PC-9 (cell line): ENCODE measurements at regions not wholly inside any gene's neighbourhood (a gene's known extent, or its start where the extent isn't known, plus 50 kb on each side); places are given as distances from the start of the nearest gene placed in this dataset.
"Not testable (repeated sequence)": the region's sequence is repeated elsewhere in the genome, so short reads cannot be mapped to it uniquely, and the experiment has no call there.

Experiments
- BruUV-seq: library from RNA; stranded (reverse); fragments of 400-500 nt; replicated peaks from 2 replicates; lab custom pipeline; 2021; lab: Mats Ljungman, UMichigan
- CTCF ChIA-PET: fragments of 300-600 bp; sonication (Branson Sonifier 250); formaldehyde crosslinking; loops from one replicate; lab custom pipeline; 2022; ENCODE audit warnings: antibody characterized with exemption; lab: Charles Lee
- POLR2A ChIA-PET: fragments of 300-600 bp; sonication (Branson Sonifier 250); formaldehyde crosslinking; loops from one replicate; lab custom pipeline; 2022; ENCODE audit warnings: antibody characterized with exemption; ENCODE audit not compliant: unreplicated experiment; lab: Charles Lee
- DNase-seq, 2 experiments: peaks; one replicate each; pipeline versions ENCODE4 v3.0.0 to v3.0.0-alpha.2; 2015 to 2022; ENCODE audit warnings: mixed read lengths in 1 of 2
- H2AFZ ChIP-seq: fragments of 200-600 bp; sonication (generic); 2 replicates; pipeline ENCODE4 v1.8.1; 2017; ENCODE audit warnings: antibody characterized with exemption
- H3F3A ChIP-seq: fragments of 200-600 bp; sonication (generic); 2 replicates; pipeline ENCODE4 v1.8.1; 2017; ENCODE audit warnings: antibody characterized with exemption, mild to moderate bottlenecking, low read depth; ENCODE audit not compliant: insufficient read depth
- H3K27ac ChIP-seq: fragments of 200-600 bp; sonication (generic); 2 replicates; pipeline ENCODE4 v1.6.1; 2016; ENCODE audit warnings: mixed run types
- H3K27me3 ChIP-seq: fragments of 200-600 bp; sonication (generic); 2 replicates; pipeline ENCODE4 v1.6.1; 2016; ENCODE audit warnings: low read depth, mixed run types; ENCODE audit not compliant: insufficient read depth
- H3K36me3 ChIP-seq: fragments of 200-600 bp; sonication (generic); 2 replicates; pipeline ENCODE4 v1.6.1; 2016; ENCODE audit warnings: low read depth, mixed run types
- H3K4me1 ChIP-seq: fragments of 200-600 bp; sonication (generic); replicated peaks from 2 replicates; pipeline ENCODE4 v1.6.1; 2016; ENCODE audit warnings: mixed run types; ENCODE audit not compliant: insufficient read depth
- H3K4me2 ChIP-seq: fragments of 200-600 bp; sonication (generic); 2 replicates; pipeline ENCODE4 v1.6.1; 2017; ENCODE audit warnings: mixed run types
- H3K4me3 ChIP-seq: fragments of 200-600 bp; sonication (generic); 2 replicates; pipeline ENCODE4 v1.6.1; 2016; ENCODE audit warnings: mixed run types
- H3K79me2 ChIP-seq: fragments of 200-600 bp; sonication (generic); 2 replicates; pipeline ENCODE4 v1.6.1; 2017; ENCODE audit warnings: low read depth, mixed run types
- H3K9me2 ChIP-seq: fragments of 200-600 bp; sonication (generic); 2 replicates; pipeline ENCODE4 v1.8.1; 2017; ENCODE audit warnings: mild to moderate bottlenecking; ENCODE audit not compliant: insufficient read depth
- H3K9me3 ChIP-seq: fragments of 200-600 bp; sonication (generic); 2 replicates; pipeline ENCODE4 v1.8.1; 2016; ENCODE audit warnings: low read depth; ENCODE audit not compliant: insufficient read depth
- H4K20me1 ChIP-seq: fragments of 200-600 bp; sonication (generic); 2 replicates; pipeline ENCODE4 v1.8.1; 2017; ENCODE audit not compliant: insufficient read depth
- EZH2 ChIP-seq: fragments of 200-600 bp; sonication (generic); IDR thresholded peaks from 2 replicates; pipeline ENCODE4 v1.8.0; 2017; ENCODE audit warnings: antibody characterized with exemption, low read depth
- intact Hi-C: fragments of 100-400 bp; cut with micrococcal nuclease; formaldehyde crosslinking; loops from one replicate; pipeline ENCODE4 v1.10.0; 2022; ENCODE audit not compliant: unreplicated experiment
- TF ChIP-seq, protein P1 (sequence below): fragments of 200-600 bp; sonication (generic); conservative IDR thresholded peaks from 2 replicates; pipeline ENCODE4 v1.6.1; 2017; ENCODE audit warnings: mixed run types, antibody characterized with exemption, mild to moderate bottlenecking, moderate library complexity

DNA sequence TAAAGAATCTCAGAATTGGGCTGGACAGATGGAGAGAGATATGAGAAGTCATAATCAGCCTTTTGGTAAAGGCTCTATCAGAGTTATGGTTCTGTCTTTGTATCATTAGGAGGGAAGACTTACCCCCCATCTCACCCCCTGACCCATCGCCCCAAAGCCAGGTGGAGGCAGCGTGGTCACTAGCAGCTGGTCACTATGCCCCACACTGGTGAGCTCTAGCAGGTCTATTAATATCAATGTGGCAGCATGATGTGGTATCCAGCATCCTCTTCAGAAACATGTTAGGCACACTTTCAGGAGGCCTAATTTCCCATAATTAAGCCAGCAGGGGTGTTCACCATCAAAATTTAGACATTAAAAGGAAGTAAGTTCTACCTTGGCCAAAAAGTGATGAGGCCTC, 183.8 kb upstream of the COX10 start:
- Histone ChIP-seq H3K27me3 (no peaks in the 10 kb centered on the region; the same call in none of the 2 replicates), H3K4me1 (no peaks in the 10 kb centered on the region), H3K79me2 (no peaks in the 10 kb centered on the region), H3K9me2 (no peaks in the 10 kb centered on the region), H3K27ac (no peak overlapping the region), H3K4me2 (no peak overlapping the region), H3K36me3 (no peaks in the 10 kb centered on the region), H4K20me1 (no peaks in the 10 kb centered on the region), H3F3A (no peaks in the 10 kb centered on the region), H2AFZ (no peak overlapping the region), H3K4me3 (no peak overlapping the region), H3K9me3 (no peaks in the 10 kb centered on the region)
- BruUV-seq = no TSS peak
- CTCF ChIA-PET = no interaction called here
- no peak for TF ChIP-seq EZH2
- TF ChIP-seq, protein P1, sequence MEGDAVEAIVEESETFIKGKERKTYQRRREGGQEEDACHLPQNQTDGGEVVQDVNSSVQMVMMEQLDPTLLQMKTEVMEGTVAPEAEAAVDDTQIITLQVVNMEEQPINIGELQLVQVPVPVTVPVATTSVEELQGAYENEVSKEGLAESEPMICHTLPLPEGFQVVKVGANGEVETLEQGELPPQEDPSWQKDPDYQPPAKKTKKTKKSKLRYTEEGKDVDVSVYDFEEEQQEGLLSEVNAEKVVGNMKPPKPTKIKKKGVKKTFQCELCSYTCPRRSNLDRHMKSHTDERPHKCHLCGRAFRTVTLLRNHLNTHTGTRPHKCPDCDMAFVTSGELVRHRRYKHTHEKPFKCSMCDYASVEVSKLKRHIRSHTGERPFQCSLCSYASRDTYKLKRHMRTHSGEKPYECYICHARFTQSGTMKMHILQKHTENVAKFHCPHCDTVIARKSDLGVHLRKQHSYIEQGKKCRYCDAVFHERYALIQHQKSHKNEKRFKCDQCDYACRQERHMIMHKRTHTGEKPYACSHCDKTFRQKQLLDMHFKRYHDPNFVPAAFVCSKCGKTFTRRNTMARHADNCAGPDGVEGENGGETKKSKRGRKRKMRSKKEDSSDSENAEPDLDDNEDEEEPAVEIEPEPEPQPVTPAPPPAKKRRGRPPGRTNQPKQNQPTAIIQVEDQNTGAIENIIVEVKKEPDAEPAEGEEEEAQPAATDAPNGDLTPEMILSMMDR = no peak
- POLR2A ChIA-PET = no interaction called here
- no peak for DNase-seq
- intact Hi-C loops = no loop called here

DNA sequence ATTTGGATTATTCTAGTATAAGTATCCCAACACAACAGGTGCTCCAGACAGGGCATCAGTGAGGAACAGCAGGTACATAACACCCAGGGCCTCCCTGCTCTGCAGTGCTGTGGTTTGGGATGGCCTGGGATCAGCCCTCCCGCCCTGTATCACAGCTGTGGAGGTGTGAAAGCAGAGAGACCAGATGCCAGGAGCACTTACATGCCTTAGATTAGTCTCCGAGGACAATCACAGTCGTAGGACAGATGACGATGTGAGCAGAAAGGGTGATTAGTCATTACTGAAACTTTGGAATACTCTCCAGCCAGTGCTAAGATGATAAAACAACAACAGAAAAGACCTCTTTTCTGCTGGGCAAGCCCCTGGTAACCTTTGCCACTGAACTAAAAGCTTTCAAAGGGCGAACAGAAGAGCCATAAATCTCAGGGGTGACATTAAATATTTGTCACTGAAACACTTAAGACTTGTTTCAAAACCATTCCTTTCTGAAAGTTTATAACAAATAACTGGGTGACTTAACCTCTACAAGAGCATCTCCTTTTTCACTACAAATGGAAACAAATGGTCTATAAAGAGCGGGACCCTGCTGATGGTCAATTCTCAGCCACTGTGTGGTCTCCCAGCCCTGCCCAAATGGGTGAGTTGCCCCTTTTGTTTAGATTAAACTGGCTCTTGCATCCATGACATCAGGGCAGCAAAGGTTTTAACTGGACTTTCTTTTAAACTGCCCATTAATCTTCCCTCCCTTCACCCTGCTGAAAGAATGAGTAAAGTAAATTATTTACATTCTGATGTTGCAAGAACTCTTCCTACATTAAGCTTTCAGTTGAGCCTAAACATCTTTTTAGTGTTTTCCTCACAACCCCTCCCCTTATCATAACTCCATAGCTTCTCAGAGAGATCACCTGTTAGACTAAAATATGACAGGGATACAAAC, 183.1 kb upstream of the COX10 start:
- intact Hi-C loops = no loop called here
- H3K79me2 ChIP-seq = no peaks in the 10 kb centered on the region
- H3K27ac ChIP-seq = no peak overlapping the region
- H3K4me3 ChIP-seq = no peak overlapping the region
- TF ChIP-seq, protein P1 = no peak
- TF ChIP-seq EZH2 = no peak
- no TSS peak for BruUV-seq
- H3K4me1 ChIP-seq = no peaks in the 10 kb centered on the region
- H3K9me3 ChIP-seq = no peaks in the 10 kb centered on the region
- no peak overlapping the region for H3K4me2 ChIP-seq
- DNase-seq = no peak
- H3K27me3 ChIP-seq = peaks cover 5% of the 10 kb centered on the region
- no peaks in the 10 kb centered on the region for H3K9me2 ChIP-seq
- ChIA-PET POLR2A (no interaction called here), CTCF (no interaction called here)
- H3F3A ChIP-seq = no peaks in the 10 kb centered on the region
- H3K36me3 ChIP-seq = no peaks in the 10 kb centered on the region
- H2AFZ ChIP-seq = no peak overlapping the region
- H4K20me1 ChIP-seq = no peaks in the 10 kb centered on the region

DNA sequence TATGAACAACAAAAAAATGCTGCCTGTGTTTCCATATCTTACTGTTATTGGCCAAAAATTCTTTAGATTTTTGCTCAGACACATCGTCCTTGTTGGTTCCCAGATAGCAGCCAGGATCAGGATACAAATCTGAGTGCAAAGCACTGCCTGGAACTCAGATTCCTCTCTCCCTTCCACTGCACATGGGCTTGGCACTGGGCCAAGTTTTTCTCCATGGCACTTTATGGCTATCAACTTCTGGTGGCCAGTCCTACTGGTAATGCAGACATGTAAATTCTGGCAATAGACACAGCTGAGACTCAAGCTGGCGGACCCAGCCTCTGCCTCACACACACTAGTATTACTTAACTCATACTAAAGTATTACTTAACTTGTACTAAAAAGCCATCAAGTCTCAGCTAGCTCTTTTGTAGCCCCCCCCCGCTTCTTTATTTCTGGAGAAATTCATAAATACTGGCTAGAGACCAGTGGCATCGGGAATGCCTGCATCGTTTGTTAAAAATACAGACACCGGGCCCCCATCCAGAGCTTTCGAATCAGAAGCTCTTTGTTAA, 181.2 kb upstream of the COX10 start:
- H3K4me1 ChIP-seq = no peaks in the 10 kb centered on the region
- H3K27ac ChIP-seq = no peak overlapping the region
- H4K20me1 ChIP-seq = no peaks in the 10 kb centered on the region
- intact Hi-C loops = no loop called here
- H3K36me3 ChIP-seq = no peaks in the 10 kb centered on the region
- POLR2A ChIA-PET = no interaction called here
- no peak overlapping the region for H3K4me3 ChIP-seq
- no TSS peak for BruUV-seq
- no peak overlapping the region for H3K4me2 ChIP-seq
- no peaks in the 10 kb centered on the region for H3K9me2 ChIP-seq
- TF ChIP-seq, protein P1 = no peak
- TF ChIP-seq EZH2 = no peak
- no peaks in the 10 kb centered on the region for H3F3A ChIP-seq
- H3K27me3 ChIP-seq = peaks cover 6% of the 10 kb centered on the region
- H3K9me3 ChIP-seq = no peaks in the 10 kb centered on the region
- no peak for DNase-seq
- CTCF ChIA-PET = no interaction called here
- no peak overlapping the region for H2AFZ ChIP-seq
- no peaks in the 10 kb centered on the region for H3K79me2 ChIP-seq

DNA sequence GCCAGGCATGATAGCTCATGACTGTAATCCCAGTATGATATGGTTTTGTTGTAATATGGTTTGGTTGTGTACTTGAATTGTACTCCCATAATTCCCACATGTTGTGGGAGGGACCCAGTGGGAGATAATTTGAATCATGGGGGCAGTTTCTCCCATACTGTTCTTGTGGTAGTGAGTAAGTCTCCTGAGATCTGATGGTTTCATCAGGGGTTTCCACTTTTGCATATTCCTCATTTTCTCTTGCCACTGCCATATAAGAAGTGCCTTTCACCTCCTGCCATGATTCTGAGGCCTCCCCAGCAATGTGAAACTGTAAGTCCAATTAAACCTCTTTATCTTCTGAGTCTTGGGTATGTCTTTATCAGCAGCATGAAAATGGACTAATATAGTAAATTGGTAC, 160.3 kb upstream of the COX10 start:
- H3F3A ChIP-seq, H4K20me1 ChIP-seq, DNase-seq, H3K4me2 ChIP-seq, H2AFZ ChIP-seq, H3K9me2 ChIP-seq, H3K4me1 ChIP-seq, H3K79me2 ChIP-seq, POLR2A ChIA-PET, BruUV-seq, H3K27ac ChIP-seq, H3K36me3 ChIP-seq, H3K9me3 ChIP-seq, H3K4me3 ChIP-seq, intact Hi-C loops, CTCF ChIA-PET, H3K27me3 ChIP-seq: not testable (repeated sequence)
